Karpas-422 (cell line): ENCODE measurements at regions not wholly inside any gene's neighbourhood (a gene's known extent, or its start where the extent isn't known, plus 50 kb on each side); places are given as distances from the start of the nearest gene placed in this dataset.
"Not testable (repeated sequence)": the region's sequence is repeated elsewhere in the genome, so short reads cannot be mapped to it uniquely, and the experiment has no call there.

Experiments
- DNase-seq: peaks from one replicate; pipeline ENCODE4 v3.0.0-alpha.2; 2015
- H2AFZ ChIP-seq: fragments of 200-600 bp; sonication (generic); 2 replicates; pipeline ENCODE4 v1.6.1; 2014; ENCODE audit warnings: antibody characterized with exemption, low read length, mixed read lengths
- H3K27ac ChIP-seq: fragments of 200-600 bp; sonication (generic); 2 replicates; pipeline ENCODE4 v1.5.1; 2014; ENCODE audit warnings: mild to moderate bottlenecking, low read length, moderate library complexity
- H3K27me3 ChIP-seq: fragments of 200-600 bp; sonication (generic); 2 replicates; pipeline ENCODE4 v1.6.1; 2014; ENCODE audit warnings: low read length, mixed read lengths
- H3K36me3 ChIP-seq: fragments of 200-600 bp; sonication (generic); 2 replicates; pipeline ENCODE4 v1.6.1; 2014; ENCODE audit warnings: low read length, mixed read lengths; ENCODE audit not compliant: insufficient read depth
- H3K4me1 ChIP-seq: fragments of 200-600 bp; sonication (generic); 2 replicates; pipeline ENCODE4 v1.6.1; 2014; ENCODE audit warnings: mild to moderate bottlenecking, low read length, mixed read lengths
- H3K4me2 ChIP-seq: fragments of 200-600 bp; sonication (generic); 2 replicates; pipeline ENCODE4 v1.6.1; 2014; ENCODE audit warnings: low read length, low read depth, mild to moderate bottlenecking; ENCODE audit not compliant: poor library complexity, severe bottlenecking
- H3K4me3 ChIP-seq: fragments of 200-600 bp; sonication (generic); 2 replicates; pipeline ENCODE4 v1.5.1; 2014; ENCODE audit warnings: mild to moderate bottlenecking, antibody characterized with exemption, low read length, mixed read lengths
- H3K79me2 ChIP-seq: fragments of 200-600 bp; sonication (generic); 2 replicates; pipeline ENCODE4 v1.6.1; 2014; ENCODE audit warnings: mild to moderate bottlenecking, low read length, mixed read lengths
- H3K9ac ChIP-seq: fragments of 200-600 bp; sonication (generic); 2 replicates; pipeline ENCODE4 v1.6.0; 2014; ENCODE audit warnings: low read length
- H3K9me2 ChIP-seq: fragments of 200-600 bp; sonication (generic), shearing (Covaris generic); replicated peaks from 2 replicates; pipeline ENCODE4 v1.6.0; 2014; ENCODE audit warnings: mild to moderate bottlenecking, low read length, moderate library complexity; ENCODE audit not compliant: insufficient read depth
- H3K9me3 ChIP-seq: fragments of 300-700, 200-600 bp; sonication (generic); 2 replicates; pipeline ENCODE4 v1.6.1; 2014; ENCODE audit warnings: low read length, mixed read lengths
- H4K20me1 ChIP-seq: fragments of 200-600 bp; sonication (generic); 2 replicates; pipeline ENCODE4 v1.6.1; 2014; ENCODE audit warnings: mild to moderate bottlenecking, antibody characterized with exemption, low read length, low read depth; ENCODE audit not compliant: insufficient read depth

DNA sequence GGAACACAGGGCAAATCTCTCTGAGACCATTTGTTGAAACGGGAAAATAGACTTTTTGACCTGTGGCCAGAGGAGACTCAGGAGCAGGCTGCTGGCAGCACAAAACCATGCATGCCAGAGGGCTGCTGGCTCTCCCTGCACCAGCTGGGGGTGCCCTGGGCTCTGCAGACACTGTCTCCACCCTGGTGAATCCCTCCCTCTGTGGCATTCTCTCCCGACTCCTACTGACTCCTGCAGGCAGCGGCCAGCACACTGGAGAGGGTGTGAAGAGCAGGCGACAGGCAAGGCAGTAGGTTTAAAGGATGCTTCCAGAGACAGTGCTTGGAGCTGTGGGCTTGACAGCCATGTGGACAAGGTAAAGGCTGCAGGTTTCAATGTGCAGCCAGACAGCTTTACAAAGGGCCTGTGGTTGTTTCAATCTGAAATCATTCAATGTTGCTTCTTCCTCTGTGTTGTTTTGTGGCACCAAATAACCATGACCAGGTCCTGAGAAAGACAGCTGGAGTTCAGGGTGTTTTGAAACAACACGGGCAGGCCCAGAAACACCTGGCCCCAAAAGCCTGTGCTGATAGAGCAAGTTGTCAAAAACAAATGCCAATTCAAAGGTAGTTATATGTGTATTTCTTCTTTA, 431.0 kb upstream of the ATP10A start:
- Histone ChIP-seq H3K27me3 (no peaks in the 10 kb centered on the region), H3K9me2 (no peaks in the 10 kb centered on the region), H3K27ac (no peak overlapping the region), H3K4me3 (no peak overlapping the region), H3K9me3 (peaks cover 30% of the 10 kb centered on the region), H3K4me2 (no peak overlapping the region), H3K4me1 (no peaks in the 10 kb centered on the region), H3K9ac (no peak overlapping the region), H4K20me1 (no peaks in the 10 kb centered on the region), H3K36me3 (no peaks in the 10 kb centered on the region), H3K79me2 (no peaks in the 10 kb centered on the region), H2AFZ (no peak overlapping the region)
- no peak for DNase-seq

DNA sequence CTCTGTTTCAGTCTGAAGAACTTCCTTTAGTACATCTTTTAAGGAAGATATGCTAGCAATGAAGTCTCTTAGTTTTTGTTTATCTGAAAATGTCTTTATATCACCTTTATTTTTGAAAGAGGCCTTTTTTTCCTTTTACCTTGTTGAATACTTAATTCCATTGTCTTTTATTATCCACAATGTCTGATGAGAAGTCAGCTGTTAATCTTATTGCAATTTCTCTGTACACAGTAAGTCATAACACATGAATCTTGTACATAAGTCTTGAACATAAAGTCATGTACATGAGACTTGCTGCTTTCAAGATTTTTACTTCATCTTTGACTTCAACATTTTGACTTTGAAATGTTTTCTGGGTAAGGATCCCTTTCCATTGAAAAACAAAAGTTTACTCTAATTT, 424.3 kb upstream of the ATP10A start:
- H3K4me3 ChIP-seq: no peak overlapping the region
- H3K4me2 ChIP-seq: no peak overlapping the region
- H2AFZ ChIP-seq: no peak overlapping the region
- no peak for DNase-seq
- H3K27me3 ChIP-seq: no peaks in the 10 kb centered on the region
- H3K9me3 ChIP-seq: peaks cover 43% of the 10 kb centered on the region
- no peaks in the 10 kb centered on the region for H4K20me1 ChIP-seq
- no peak overlapping the region for H3K9ac ChIP-seq
- H3K4me1 ChIP-seq: no peaks in the 10 kb centered on the region
- H3K36me3 ChIP-seq: no peaks in the 10 kb centered on the region
- no peaks in the 10 kb centered on the region for H3K9me2 ChIP-seq
- no peaks in the 10 kb centered on the region for H3K79me2 ChIP-seq
- no peak overlapping the region for H3K27ac ChIP-seq

DNA sequence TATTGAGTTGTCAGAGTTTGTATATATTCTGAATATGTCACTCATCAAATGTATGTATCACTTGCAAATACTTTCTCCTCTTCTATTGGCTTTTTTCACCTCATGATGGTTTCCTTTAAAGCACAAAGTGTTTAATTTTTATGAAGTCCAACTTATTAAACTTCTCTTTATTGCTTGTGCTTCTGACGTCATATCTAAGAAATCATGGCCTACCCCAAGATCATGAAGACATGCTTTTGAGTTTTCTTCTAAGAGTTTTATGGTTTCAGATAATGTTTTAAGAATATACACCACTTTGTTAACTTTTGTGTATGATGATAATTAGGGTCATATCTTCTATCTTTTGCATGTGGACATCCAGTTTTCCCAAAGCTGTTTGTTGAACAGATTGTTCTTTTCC, 417.2 kb upstream of the ATP10A start:
- Histone ChIP-seq H3K79me2 (no peaks in the 10 kb centered on the region), H3K27me3 (no peaks in the 10 kb centered on the region), H3K4me3 (no peak overlapping the region), H3K9me2 (no peaks in the 10 kb centered on the region), H4K20me1 (no peaks in the 10 kb centered on the region), H2AFZ (no peak overlapping the region), H3K9ac (no peak overlapping the region), H3K9me3 (peaks cover 30% of the 10 kb centered on the region; the same call in 1 of the 2 replicates), H3K27ac (no peak overlapping the region), H3K36me3 (no peaks in the 10 kb centered on the region), H3K4me2 (no peak overlapping the region), H3K4me1 (no peaks in the 10 kb centered on the region)
- DNase-seq: no peak

DNA sequence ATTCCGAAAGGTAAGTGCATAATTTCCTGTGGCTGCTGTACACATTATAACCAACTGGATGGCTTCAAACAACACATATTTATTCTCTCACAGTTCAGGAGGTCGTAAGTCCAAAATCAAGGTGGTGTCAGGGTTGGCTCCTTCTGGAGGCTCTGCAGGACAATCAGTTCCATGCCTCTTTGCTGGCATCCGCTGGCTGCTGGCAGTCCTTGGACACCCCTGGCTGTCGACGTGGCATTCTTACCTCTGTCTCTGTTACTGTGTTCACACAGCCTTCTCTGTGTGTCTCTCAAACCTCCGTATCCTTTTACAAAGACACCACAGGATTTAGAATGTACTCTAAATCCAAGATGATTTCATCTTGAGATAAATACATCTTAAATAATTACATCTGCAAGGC, 398.8 kb upstream of the ATP10A start:
- Histone ChIP-seq H3K4me3 (no peak overlapping the region), H3K4me1 (no peaks in the 10 kb centered on the region), H3K4me2 (no peak overlapping the region), H3K27me3 (no peaks in the 10 kb centered on the region), H3K27ac (no peak overlapping the region), H3K9me2 (no peaks in the 10 kb centered on the region), H3K79me2 (no peaks in the 10 kb centered on the region), H3K9ac (no peak overlapping the region), H4K20me1 (no peaks in the 10 kb centered on the region), H3K9me3 (peaks cover 41% of the 10 kb centered on the region), H2AFZ (no peak overlapping the region), H3K36me3 (no peaks in the 10 kb centered on the region)
- no peak for DNase-seq

DNA sequence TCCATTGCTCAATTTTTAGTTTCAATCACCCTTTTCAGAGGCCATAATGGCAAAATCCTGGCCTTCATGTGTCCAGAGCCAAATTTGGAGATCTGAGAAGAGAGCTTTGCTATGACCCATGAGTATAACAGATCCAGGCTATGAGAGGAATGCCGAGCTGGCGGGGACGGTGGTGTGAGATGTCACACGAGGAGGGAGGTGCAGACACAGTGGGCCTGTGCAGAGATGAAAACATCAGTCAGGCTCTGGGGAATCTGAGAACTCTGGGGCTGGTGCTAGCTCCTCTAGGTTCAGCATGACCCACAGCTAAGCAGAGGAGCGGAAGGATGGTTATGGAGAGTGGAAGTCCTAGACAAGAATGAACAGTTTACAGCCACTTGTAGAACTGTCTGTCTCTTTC, 398.3 kb upstream of the ATP10A start:
- H3K9me3 ChIP-seq: peaks cover 38% of the 10 kb centered on the region
- no peak overlapping the region for H3K4me3 ChIP-seq
- no peak for DNase-seq
- H3K9ac ChIP-seq: no peak overlapping the region
- H3K27ac ChIP-seq: no peak overlapping the region
- no peaks in the 10 kb centered on the region for H3K27me3 ChIP-seq
- no peaks in the 10 kb centered on the region for H3K36me3 ChIP-seq
- no peaks in the 10 kb centered on the region for H4K20me1 ChIP-seq
- H3K79me2 ChIP-seq: no peaks in the 10 kb centered on the region
- no peaks in the 10 kb centered on the region for H3K4me1 ChIP-seq
- no peak overlapping the region for H2AFZ ChIP-seq
- no peak overlapping the region for H3K4me2 ChIP-seq
- H3K9me2 ChIP-seq: no peaks in the 10 kb centered on the region

DNA sequence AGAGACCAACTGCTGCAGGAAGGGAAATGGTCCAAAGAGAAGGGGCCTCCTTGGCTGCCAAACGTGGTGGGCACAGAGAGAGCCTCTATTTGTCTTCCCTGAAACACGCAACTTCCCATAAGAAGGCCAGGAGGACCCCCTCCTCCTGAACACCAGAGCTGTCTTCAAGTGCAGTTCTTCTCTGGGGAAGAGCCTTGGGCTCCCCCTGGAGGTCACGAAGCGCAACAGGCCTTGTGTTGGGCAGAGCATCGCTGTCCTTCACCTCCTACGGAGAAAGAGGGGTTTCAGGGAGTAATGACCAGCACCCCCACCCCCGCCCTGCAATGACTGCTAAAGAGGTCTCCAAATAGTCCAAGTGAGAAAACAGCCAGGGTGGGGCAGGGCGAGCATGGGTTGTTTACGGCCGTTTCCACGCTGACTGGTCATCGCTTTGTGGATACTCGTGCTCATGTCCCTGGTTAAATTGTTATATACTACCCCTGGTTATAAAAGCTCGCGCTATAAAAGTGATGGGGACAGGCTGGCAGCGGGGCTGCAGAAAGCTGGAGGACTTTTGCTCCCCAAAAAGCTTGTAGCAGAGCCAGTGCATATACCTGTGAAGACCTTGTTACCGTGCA, 397.5 kb upstream of the ATP10A start:
- H3K9me3 ChIP-seq: peaks cover 39% of the 10 kb centered on the region
- no peak overlapping the region for H3K4me3 ChIP-seq
- no peak overlapping the region for H3K9ac ChIP-seq
- H2AFZ ChIP-seq: no peak overlapping the region
- DNase-seq: peak; percentile 72
- H3K9me2 ChIP-seq: no peaks in the 10 kb centered on the region
- no peak overlapping the region for H3K27ac ChIP-seq
- H3K4me1 ChIP-seq: no peaks in the 10 kb centered on the region
- H4K20me1 ChIP-seq: no peaks in the 10 kb centered on the region
- no peak overlapping the region for H3K4me2 ChIP-seq
- no peaks in the 10 kb centered on the region for H3K27me3 ChIP-seq
- no peaks in the 10 kb centered on the region for H3K36me3 ChIP-seq
- H3K79me2 ChIP-seq: no peaks in the 10 kb centered on the region

DNA sequence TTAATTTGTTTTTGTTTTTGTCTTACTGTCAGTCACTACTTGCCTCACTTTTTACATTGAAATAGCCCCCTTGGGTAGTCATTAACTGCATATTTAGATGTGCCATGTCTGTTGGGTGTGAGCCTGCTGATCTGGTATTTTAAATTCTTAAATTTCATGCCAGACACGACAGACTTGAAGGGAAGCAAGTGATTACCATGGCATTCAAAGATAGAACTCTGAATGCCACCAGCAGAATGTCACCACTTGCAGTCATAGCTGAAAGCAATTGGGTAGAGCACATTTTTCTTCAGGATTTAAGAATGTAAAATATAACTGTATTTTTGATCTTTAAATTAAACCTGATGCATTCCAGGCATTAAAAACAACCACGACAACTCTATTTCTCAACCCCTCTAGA, 396.5 kb upstream of the ATP10A start:
- DNase-seq: no peak
- no peaks in the 10 kb centered on the region for H3K4me1 ChIP-seq

DNA sequence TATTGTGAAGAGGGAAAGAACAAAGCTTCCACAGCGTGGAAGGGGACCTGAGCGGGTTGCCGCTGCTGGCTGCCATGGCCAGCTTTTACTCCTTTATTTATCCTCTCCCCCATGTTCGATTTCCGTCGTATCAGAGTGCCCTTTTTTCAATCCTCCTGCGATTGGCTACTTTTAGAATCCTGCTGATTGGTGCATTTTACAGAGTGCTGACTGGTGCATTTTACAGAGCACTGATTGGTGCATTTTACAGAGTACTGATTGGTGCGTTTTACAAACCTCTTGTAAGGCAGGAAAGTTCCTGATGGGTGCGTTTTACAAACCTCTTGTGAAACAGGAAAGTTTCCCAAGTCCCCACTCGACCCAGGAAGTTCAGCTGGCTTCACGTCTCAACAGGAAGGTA, 381.7 kb upstream of the ATP10A start:
- H3K79me2 ChIP-seq, H3K27me3 ChIP-seq, H4K20me1 ChIP-seq, H2AFZ ChIP-seq, H3K4me1 ChIP-seq, H3K36me3 ChIP-seq, DNase-seq, H3K9ac ChIP-seq, H3K4me3 ChIP-seq, H3K9me2 ChIP-seq, H3K27ac ChIP-seq, H3K4me2 ChIP-seq: not testable (repeated sequence)
- H3K9me3 ChIP-seq: peaks cover 41% of the 10 kb centered on the region

More for the DNA sequence above, 396.5 kb upstream of the ATP10A start:
- H2AFZ ChIP-seq: no peak overlapping the region
- no peaks in the 10 kb centered on the region for H3K36me3 ChIP-seq
- H3K4me3 ChIP-seq: no peak overlapping the region
- H4K20me1 ChIP-seq: no peaks in the 10 kb centered on the region
- H3K4me2 ChIP-seq: no peak overlapping the region
- H3K9me3 ChIP-seq: peaks cover 37% of the 10 kb centered on the region
- no peaks in the 10 kb centered on the region for H3K9me2 ChIP-seq
- no peaks in the 10 kb centered on the region for H3K79me2 ChIP-seq
- H3K27ac ChIP-seq: no peak overlapping the region
- no peaks in the 10 kb centered on the region for H3K27me3 ChIP-seq
- no peak overlapping the region for H3K9ac ChIP-seq
